ENCODE measurements at regions not wholly inside any gene's neighbourhood (a gene's known extent, or its start where the extent isn't known, plus 50 kb on each side); places are given as distances from the start of the nearest gene placed in this dataset.

- peaks cover 28% of the 10 kb centered on the region for H3K9me3 Mint-ChIP-seq (ENCODE audit: unreplicated experiment)
- no peak for DNase-seq
- no peak for TF ChIP-seq CTCF (IDR thresholded peaks at IDR 0.05; ENCODE audit: insufficient read depth in 1 of 2, low read depth in 1 of 2, low read length in 1 of 2, severe bottlenecking in 1 of 2, unreplicated experiment in 1 of 2)
- Histone ChIP-seq H3K4me3 (ENCODE audit: low read depth, low read length) (no peak overlapping the region), H3K9me3 (peaks cover 5% of the 10 kb centered on the region; the same call in 1 of the 2 replicates), H3K4me1 (peaks cover 32% of the 10 kb centered on the region), H3K36me3 (ENCODE audit: control insufficient read depth, insufficient read depth, low read length) (no peaks in the 10 kb centered on the region), H3K27me3 (replicated peaks; ENCODE audit: control insufficient read depth, insufficient read depth, low read length) (no peaks in the 10 kb centered on the region)
- POLR2A ChIA-PET: no interaction called here
- no peaks in the 10 kb centered on the region for H3K36me3 Mint-ChIP-seq (ENCODE audit: insufficient read depth, unreplicated experiment)
- H3K4me3 Mint-ChIP-seq (ENCODE audit: unreplicated experiment): no peak overlapping the region
- H3K27ac Mint-ChIP-seq (ENCODE audit: unreplicated experiment): no peak overlapping the region
- intact Hi-C loops (cut with micrococcal nuclease; ENCODE audit: unreplicated experiment): no loop called here
- H3K27me3 Mint-ChIP-seq (ENCODE audit: insufficient read depth, unreplicated experiment): no peaks in the 10 kb centered on the region
- H3K4me1 Mint-ChIP-seq (ENCODE audit: low read depth, unreplicated experiment): peaks cover 11% of the 10 kb centered on the region
- CTCF ChIA-PET: no interaction called here
- no TSS peak for BruUV-seq (replicated peaks)
These were observed 108.6 kb upstream of the TMEM106B start for GRCh38 chr7:12102527-12102926.

- H3K9me3 ChIP-seq: peaks cover 5% of the 10 kb centered on the region; the same call in 1 of the 2 replicates
- Mint-ChIP-seq H3K4me1 (ENCODE audit: low read depth, unreplicated experiment) (peaks cover 13% of the 10 kb centered on the region), H3K27me3 (ENCODE audit: insufficient read depth, unreplicated experiment) (no peaks in the 10 kb centered on the region), H3K9me3 (ENCODE audit: unreplicated experiment) (peaks cover 24% of the 10 kb centered on the region), H3K27ac (ENCODE audit: unreplicated experiment) (no peak overlapping the region), H3K4me3 (ENCODE audit: unreplicated experiment) (no peak overlapping the region), H3K36me3 (ENCODE audit: insufficient read depth, unreplicated experiment) (no peaks in the 10 kb centered on the region)
- no peaks in the 10 kb centered on the region for H3K27me3 ChIP-seq (replicated peaks; ENCODE audit: control insufficient read depth, insufficient read depth, low read length)
- DNase-seq: no peak
- BruUV-seq (replicated peaks): no TSS peak
- CTCF ChIA-PET: no interaction called here
- POLR2A ChIA-PET: no interaction called here
- no peak for TF ChIP-seq CTCF (IDR thresholded peaks at IDR 0.05; ENCODE audit: insufficient read depth in 1 of 2, low read depth in 1 of 2, low read length in 1 of 2, severe bottlenecking in 1 of 2, unreplicated experiment in 1 of 2)
- no peak overlapping the region for H3K4me3 ChIP-seq (ENCODE audit: low read depth, low read length)
- H3K4me1 ChIP-seq: peaks cover 41% of the 10 kb centered on the region
- intact Hi-C loops (cut with micrococcal nuclease; ENCODE audit: unreplicated experiment): no loop called here
- H3K36me3 ChIP-seq (ENCODE audit: control insufficient read depth, insufficient read depth, low read length): no peaks in the 10 kb centered on the region
These were observed 107.1 kb upstream of the TMEM106B start for GRCh38 chr7:12103948-12104347.

DNA sequence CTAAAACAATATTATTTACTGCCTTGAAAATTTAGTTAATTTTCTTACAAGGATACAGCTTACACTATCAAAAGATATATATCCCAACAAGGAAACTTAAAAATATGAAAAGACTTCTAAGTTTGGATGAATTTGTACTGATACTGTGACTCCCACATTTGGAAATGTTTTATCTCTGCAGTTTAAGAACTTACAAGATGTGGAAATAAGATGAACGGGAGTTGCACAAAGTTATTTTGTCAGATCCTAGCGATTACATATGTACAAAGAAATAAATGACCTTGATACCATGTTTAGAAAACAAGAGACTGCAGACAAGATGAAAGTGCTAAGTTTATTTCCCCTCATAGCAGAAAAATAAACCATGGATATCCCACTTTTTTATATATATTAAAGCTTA lies 103.7 kb upstream of the TMEM106B start:
- intact Hi-C loops (cut with micrococcal nuclease; ENCODE audit: unreplicated experiment): loop anchor here (1.0 to 5.0 kb wide), 4 partner anchors 17 to 120 kb away; no protein-coding TSS in a partner anchor
- Histone ChIP-seq H3K4me1 (peaks cover 66% of the 10 kb centered on the region), H3K27me3 (replicated peaks; ENCODE audit: control insufficient read depth, insufficient read depth, low read length) (no peaks in the 10 kb centered on the region), H3K36me3 (ENCODE audit: control insufficient read depth, insufficient read depth, low read length) (no peaks in the 10 kb centered on the region; the same call in 1 of the 2 replicates), H3K9me3 (no peaks in the 10 kb centered on the region), H3K4me3 (ENCODE audit: low read depth, low read length) (no peak overlapping the region)
- peak overlapping the region; percentile 24 for H3K27ac Mint-ChIP-seq (ENCODE audit: unreplicated experiment)
- peaks cover 16% of the 10 kb centered on the region for H3K4me1 Mint-ChIP-seq (ENCODE audit: low read depth, unreplicated experiment)
- BruUV-seq (replicated peaks): TSS peak; percentile 97
- POLR2A ChIA-PET: interaction anchor here (1.4 to 1.6 kb wide), 2 partner anchors 103 to 105 kb away, joined by 4 to 10 read pairs; partner anchors contain the start of gene TMEM106B
- CTCF ChIA-PET: interaction anchor here (0.7 kb wide), 1 partner anchor 137 kb away, joined by 3 read pairs; no protein-coding TSS in a partner anchor
- no peak for DNase-seq
- H3K36me3 Mint-ChIP-seq (ENCODE audit: insufficient read depth, unreplicated experiment): peaks cover 5% of the 10 kb centered on the region
- H3K9me3 Mint-ChIP-seq (ENCODE audit: unreplicated experiment): no peaks in the 10 kb centered on the region
- peak overlapping the region; percentile 15 for H3K4me3 Mint-ChIP-seq (ENCODE audit: unreplicated experiment)
- no peak for TF ChIP-seq CTCF (IDR thresholded peaks at IDR 0.05; ENCODE audit: insufficient read depth in 1 of 2, low read depth in 1 of 2, low read length in 1 of 2, severe bottlenecking in 1 of 2, unreplicated experiment in 1 of 2)
- no peaks in the 10 kb centered on the region for H3K27me3 Mint-ChIP-seq (ENCODE audit: insufficient read depth, unreplicated experiment)

Measured in Caco-2 (cell line).